Thyroid gland (tissue), 4 donors: ENCODE measurements at regions not wholly inside any gene's neighbourhood (a gene's known extent, or its start where the extent isn't known, plus 50 kb on each side); places are given as distances from the start of the nearest gene placed in this dataset.

Experiments used
- POLR2A ChIP-seq, 2 donors: fragments of 450-650 bp; IDR thresholded peaks; one replicate each; pipeline ENCODE4 v1.6.1; 2017; ENCODE audit warnings: antibody characterized with exemption in 2 of 2, mild to moderate bottlenecking in 2 of 2, moderate library complexity in 1 of 2
- TF ChIP-seq, protein P1 (sequence below), 6 experiments: fragments of 200-600 bp in 3 of 6; fragments of 450-650 bp in 3 of 6; sonication (generic) in 3 of 6; IDR thresholded peaks; one replicate each; pipeline ENCODE4 v1.5.1; 2016 to 2019; ENCODE audit warnings: antibody characterized with exemption in 6 of 6, mild to moderate bottlenecking in 2 of 6, inconsistent platforms in 1 of 6, moderate library complexity in 1 of 6

DNA sequence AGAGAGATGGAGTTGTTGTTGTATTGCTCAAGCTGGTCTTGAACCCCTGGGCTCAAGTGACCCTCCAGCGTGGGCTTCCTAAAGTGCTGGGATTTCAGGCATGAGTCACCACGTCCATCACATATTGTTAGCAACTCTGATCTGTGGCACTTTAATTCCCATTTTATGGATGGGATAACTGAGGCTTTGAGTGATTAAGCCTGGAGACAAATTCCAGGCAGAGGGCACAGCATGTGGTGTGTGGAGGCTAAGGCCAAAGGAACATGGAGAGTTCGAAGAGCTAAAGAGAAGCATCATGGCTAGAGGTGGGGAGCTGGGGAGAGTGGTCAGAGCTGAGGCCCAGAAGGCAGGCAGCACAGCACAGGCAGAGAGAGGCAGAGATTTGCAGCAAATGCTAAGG, 458.4 kb downstream of the XPNPEP1 start:
- TF ChIP-seq, protein P1, sequence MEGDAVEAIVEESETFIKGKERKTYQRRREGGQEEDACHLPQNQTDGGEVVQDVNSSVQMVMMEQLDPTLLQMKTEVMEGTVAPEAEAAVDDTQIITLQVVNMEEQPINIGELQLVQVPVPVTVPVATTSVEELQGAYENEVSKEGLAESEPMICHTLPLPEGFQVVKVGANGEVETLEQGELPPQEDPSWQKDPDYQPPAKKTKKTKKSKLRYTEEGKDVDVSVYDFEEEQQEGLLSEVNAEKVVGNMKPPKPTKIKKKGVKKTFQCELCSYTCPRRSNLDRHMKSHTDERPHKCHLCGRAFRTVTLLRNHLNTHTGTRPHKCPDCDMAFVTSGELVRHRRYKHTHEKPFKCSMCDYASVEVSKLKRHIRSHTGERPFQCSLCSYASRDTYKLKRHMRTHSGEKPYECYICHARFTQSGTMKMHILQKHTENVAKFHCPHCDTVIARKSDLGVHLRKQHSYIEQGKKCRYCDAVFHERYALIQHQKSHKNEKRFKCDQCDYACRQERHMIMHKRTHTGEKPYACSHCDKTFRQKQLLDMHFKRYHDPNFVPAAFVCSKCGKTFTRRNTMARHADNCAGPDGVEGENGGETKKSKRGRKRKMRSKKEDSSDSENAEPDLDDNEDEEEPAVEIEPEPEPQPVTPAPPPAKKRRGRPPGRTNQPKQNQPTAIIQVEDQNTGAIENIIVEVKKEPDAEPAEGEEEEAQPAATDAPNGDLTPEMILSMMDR (IDR thresholded peaks at IDR 0.05), result no peak
- TF ChIP-seq POLR2A (IDR thresholded peaks at IDR 0.05), result no peak
